HepG2 (cell line): ENCODE measurements at regions not wholly inside any gene's neighbourhood (a gene's known extent, or its start where the extent isn't known, plus 50 kb on each side); places are given as distances from the start of the nearest gene placed in this dataset.
"Not testable (repeated sequence)": the region's sequence is repeated elsewhere in the genome, so short reads cannot be mapped to it uniquely, and the experiment has no call there.

Source experiments
- ATAC-seq: fragments of 200-7000 bp; cut with Tn5 transposase; 3 replicates; pipeline ENCODE4 v1.9.1; 2020; ENCODE audit warnings: mild to moderate bottlenecking, moderate library complexity
- BruUV-seq: library from RNA; stranded (reverse); fragments of 400-500 nt; replicated peaks from 2 replicates; lab custom pipeline; 2021; lab: Mats Ljungman, UMichigan
- CTCF ChIA-PET: fragments of 300-600 bp; formaldehyde crosslinking; extraction: SDS; loops from one replicate; lab custom pipeline; 2021; ENCODE audit warnings: low total read pairs, inconsistent platforms, low intra/inter-chr PET ratio; lab: Yijun Ruan, JAX
- POLR2A ChIA-PET: fragments of 350-600 bp; sonication (Branson Sonifier 250); formaldehyde crosslinking; loops from one replicate; lab custom pipeline; 2020; ENCODE audit warnings: antibody characterized with exemption, inconsistent platforms; lab: Yijun Ruan, JAX
- DNase-seq: peaks from one replicate; pipeline ENCODE4 v3.0.0-alpha.2; 2015; ENCODE audit warnings: low spot score
- FAIRE-seq: peaks from 3 replicates; lab custom pipeline; 2011; peaks lifted over from hg19 to GRCh38; lab: Jason Lieb, UNC
- H2AFZ ChIP-seq: one replicate; pipeline ENCODE4 v1.6.1; 2011; ENCODE audit warnings: low read length, inconsistent platforms
- H3K27ac ChIP-seq: fragments of 300-600 bp; 3 replicates; pipeline ENCODE4 v1.8.0; 2011; ENCODE audit warnings: mixed run types, mild to moderate bottlenecking, mixed read lengths, low read length, inconsistent platforms; ENCODE audit not compliant: insufficient read depth; ENCODE audit errors: extremely low read length
- H3K27me3 ChIP-seq, 2 experiments: fragments of 200-600 bp in 1 of 2; 2 replicates in 1 of 2; 3 replicates in 1 of 2; pipeline versions ENCODE4 v1.6.0 to v1.8.0; 2011; ENCODE audit warnings: low read length in 2 of 2, mild to moderate bottlenecking in 2 of 2, moderate library complexity in 2 of 2, inconsistent platforms in 1 of 2; ENCODE audit not compliant: insufficient read depth in 2 of 2, control insufficient read depth in 1 of 2
- H3K36me3 ChIP-seq, 2 experiments: fragments of 200-600 bp in 1 of 2; replicated peaks in 1 of 2; 2 replicates in 1 of 2; 3 replicates in 1 of 2; pipeline versions ENCODE4 v1.5.1 to v1.8.0; 2011; ENCODE audit warnings: low read length in 2 of 2, inconsistent platforms in 1 of 2; ENCODE audit not compliant: insufficient read depth in 2 of 2, control insufficient read depth in 1 of 2
- H3K4me1 ChIP-seq: 2 replicates; pipeline ENCODE4 v1.5.1; 2012; ENCODE audit warnings: low read length, inconsistent platforms; ENCODE audit not compliant: insufficient read depth
- H3K4me2 ChIP-seq: 2 replicates; pipeline ENCODE4 v1.6.0; 2011; ENCODE audit warnings: low read depth, low read length, inconsistent platforms
- H3K4me3 ChIP-seq, 3 experiments: fragments of 200-600 bp in 1 of 3; sonication (generic), shearing (Covaris generic) in 1 of 3; replicated peaks in 1 of 3; 2 replicates each; pipeline ENCODE4 v1.5.1; 2011 to 2016; ENCODE audit warnings: low read length in 3 of 3, inconsistent platforms in 2 of 3, low read depth in 2 of 3, mild to moderate bottlenecking in 2 of 3, control low read depth in 1 of 3, mixed read lengths in 1 of 3; ENCODE audit not compliant: insufficient read depth in 1 of 3
- H3K79me2 ChIP-seq: one replicate; pipeline ENCODE4 v1.6.1; 2011; ENCODE audit warnings: low read length, inconsistent platforms; ENCODE audit not compliant: insufficient read depth
- H3K9ac ChIP-seq: 2 replicates; pipeline ENCODE4 v1.6.0; 2011; ENCODE audit warnings: mild to moderate bottlenecking, low read depth, low read length, inconsistent platforms; ENCODE audit not compliant: insufficient read depth
- H3K9me3 ChIP-seq: 2 replicates; pipeline ENCODE4 v1.5.1; 2012; ENCODE audit warnings: mild to moderate bottlenecking, low read length
- H4K20me1 ChIP-seq: 2 replicates; pipeline ENCODE4 v1.6.0; 2011; ENCODE audit warnings: inconsistent platforms, mild to moderate bottlenecking, low read length, moderate library complexity; ENCODE audit not compliant: insufficient read depth
- DBP ChIP-seq: sonication (generic); formaldehyde crosslinking; IDR thresholded peaks from 2 replicates; pipeline ENCODE4 v1.4.0; 2020; ENCODE audit warnings: missing genetic modification reagents; ENCODE audit errors: not compliant biosample characterization
- ZNF224 ChIP-seq: sonication (generic); formaldehyde crosslinking; IDR thresholded peaks from 2 replicates; pipeline ENCODE4 v1.5.0; 2020; ENCODE audit warnings: mild to moderate bottlenecking, missing genetic modification reagents
- WGBS: methylation state at CpG from one replicate; pipeline ENCODE4 v1.1.6; 2017; ENCODE audit warnings: low lambda C conversion rate; 5-methylcytosine and 5-hydroxymethylcytosine counted together
- in situ Hi-C: cut with HindIII; loops from 2 replicates; pipeline ENCODE4 v1.10.0; 2017; ENCODE audit warnings: low pct_unique_long_range_greater_than_20kb; ENCODE audit not compliant: extremely low pct_ligation_motif_present
- intact Hi-C: fragments of 100-400 bp; cut with micrococcal nuclease; formaldehyde crosslinking; loops from one replicate; pipeline ENCODE4 v1.10.0; 2022; ENCODE audit not compliant: unreplicated experiment

- no peak for ATAC-seq
- no peaks in the 10 kb centered on the region for H3K4me1 ChIP-seq
- no peak for TF ChIP-seq DBP (CRISPR knock-in tag)
- no peak for TF ChIP-seq ZNF224
- H3K27ac ChIP-seq = no peak overlapping the region
- peaks cover 15% of the 10 kb centered on the region for H3K9me3 ChIP-seq
- H3K36me3 ChIP-seq = no peaks in the 10 kb centered on the region
- no peak for FAIRE-seq
- BruUV-seq = no TSS peak
- no peak overlapping the region for H3K4me2 ChIP-seq
- no peaks in the 10 kb centered on the region for H4K20me1 ChIP-seq
- intact Hi-C loops (no loop called here), in situ Hi-C loops (no loop called here)
- H2AFZ ChIP-seq = no peak overlapping the region
- H3K9ac ChIP-seq = no peak overlapping the region
- CTCF ChIA-PET = no interaction called here
- WGBS = 0% methylated on average over 1 of the region's 1 CpG
- DNase-seq = no peak
- POLR2A ChIA-PET = no interaction called here
- no peaks in the 10 kb centered on the region for H3K79me2 ChIP-seq
- H3K27me3 ChIP-seq = no peaks in the 10 kb centered on the region
- no peak overlapping the region for H3K4me3 ChIP-seq
These were observed 1185.6 kb upstream of the FAM98A start for GRCh38 chr2:34784701-34785100.

GRCh38 chr2:34750742-34751141 is 1151.6 kb upstream of the FAM98A start:
- H3K9ac ChIP-seq, H3K27ac ChIP-seq, FAIRE-seq, H3K9me3 ChIP-seq, H4K20me1 ChIP-seq, H3K79me2 ChIP-seq, in situ Hi-C loops, CTCF ChIA-PET, H3K27me3 ChIP-seq, DNase-seq, H3K36me3 ChIP-seq, H3K4me1 ChIP-seq, H3K4me2 ChIP-seq, ATAC-seq, BruUV-seq, H2AFZ ChIP-seq, H3K4me3 ChIP-seq, POLR2A ChIA-PET, intact Hi-C loops: not testable (repeated sequence)
- WGBS = 54% methylated on average over 7 of the region's 7 CpGs
